IMR-90 (cell line): ENCODE measurements at regions not wholly inside any gene's neighbourhood (a gene's known extent, or its start where the extent isn't known, plus 50 kb on each side); places are given as distances from the start of the nearest gene placed in this dataset.

Source experiments
- ATAC-seq: fragments of 200-7000 bp; cut with Tn5 transposase; 2 replicates; pipeline ENCODE4 v1.9.1; 2020; ENCODE audit warnings: low read depth, mild to moderate bottlenecking, moderate library complexity
- BruUV-seq: library from RNA; stranded (reverse); fragments of 400-500 nt; replicated peaks from 2 replicates; lab custom pipeline; 2021; lab: Mats Ljungman, UMichigan
- CTCF ChIA-PET: fragments of 300-600 bp; formaldehyde crosslinking; extraction: SDS; loops from one replicate; lab custom pipeline; 2021; ENCODE audit warnings: antibody characterized with exemption; lab: Yijun Ruan, JAX
- POLR2A ChIA-PET: fragments of 300-600 bp; sonication (Branson Sonifier 250); formaldehyde crosslinking; loops from one replicate; lab custom pipeline; 2022; ENCODE audit warnings: antibody characterized with exemption; ENCODE audit not compliant: unreplicated experiment; lab: Charles Lee
- DNase-seq: peaks from one replicate; pipeline ENCODE4 v3.0.0; 2013
- H2AFZ ChIP-seq: replicated peaks from 2 replicates; pipeline ENCODE3; 2013; ENCODE audit warnings: low read length, mild to moderate bottlenecking; ENCODE audit not compliant: poor library complexity
- H2AK5ac ChIP-seq: 2 replicates; pipeline ENCODE4 v1.6.1; 2013; ENCODE audit warnings: low read depth, low read length, inconsistent platforms
- H2AK9ac ChIP-seq: replicated peaks from 2 replicates; pipeline ENCODE3; 2013; ENCODE audit warnings: mild to moderate bottlenecking, low read depth, low read length, moderate library complexity; ENCODE audit not compliant: poor library complexity
- H2BK120ac ChIP-seq: 2 replicates; pipeline ENCODE4 v1.6.1; 2013; ENCODE audit warnings: low read depth, low read length, inconsistent platforms
- H2BK15ac ChIP-seq: 3 replicates; pipeline ENCODE4 v1.6.1; 2013; ENCODE audit warnings: low read depth, low read length, inconsistent platforms
- H2BK20ac ChIP-seq: 2 replicates; pipeline ENCODE4 v1.6.1; 2013; ENCODE audit warnings: low read depth, mild to moderate bottlenecking, inconsistent platforms, low read length, moderate library complexity
- H2BK5ac ChIP-seq: 2 replicates; pipeline ENCODE4 v1.6.1; 2013; ENCODE audit warnings: mild to moderate bottlenecking, low read depth, low read length, inconsistent platforms; ENCODE audit not compliant: poor library complexity, severe bottlenecking
- H3K14ac ChIP-seq: replicated peaks from 2 replicates; pipeline ENCODE4 v1.6.1; 2013; ENCODE audit warnings: low read depth, low read length, inconsistent platforms
- H3K18ac ChIP-seq: 2 replicates; pipeline ENCODE4 v1.6.1; 2013; ENCODE audit warnings: low read depth, low read length, control low read depth
- H3K23ac ChIP-seq: 2 replicates; pipeline ENCODE4 v1.6.1; 2013; ENCODE audit warnings: low read depth, low read length, inconsistent platforms
- H3K27ac ChIP-seq: 2 replicates; pipeline ENCODE4 v1.5.1; 2013; ENCODE audit warnings: mild to moderate bottlenecking, control low read depth, low read length; ENCODE audit not compliant: insufficient read depth
- H3K27me3 ChIP-seq: 2 replicates; pipeline ENCODE4 v1.6.1; 2013; ENCODE audit warnings: low read length; ENCODE audit not compliant: control insufficient read depth, insufficient read depth
- H3K36me3 ChIP-seq: 2 replicates; pipeline ENCODE4 v1.6.1; 2013; ENCODE audit warnings: low read length, mixed read lengths; ENCODE audit not compliant: control insufficient read depth, insufficient read depth
- H3K4ac ChIP-seq: 2 replicates; pipeline ENCODE4 v1.6.1; 2013; ENCODE audit warnings: low read depth, low read length, inconsistent platforms
- H3K4me1 ChIP-seq: 2 replicates; pipeline ENCODE4 v1.6.1; 2013; ENCODE audit warnings: low read length, mixed read lengths; ENCODE audit not compliant: control insufficient read depth, insufficient read depth
- H3K4me2 ChIP-seq: 2 replicates; pipeline ENCODE4 v1.6.1; 2013; ENCODE audit warnings: low read depth, mild to moderate bottlenecking, control low read depth, low read length, moderate library complexity
- H3K4me3 ChIP-seq: 2 replicates; pipeline ENCODE4 v1.5.1; 2013; ENCODE audit warnings: low read depth, mild to moderate bottlenecking, control low read depth, low read length, moderate library complexity; ENCODE audit not compliant: insufficient read depth
- H3K56ac ChIP-seq: 2 replicates; pipeline ENCODE4 v1.6.1; 2013; ENCODE audit warnings: low read length, inconsistent platforms; ENCODE audit not compliant: insufficient read depth; ENCODE audit errors: extremely low read depth
- H3K79me1 ChIP-seq, 2 experiments: 2 replicates each; pipeline ENCODE4 v1.6.1; 2013; ENCODE audit warnings: low read length in 2 of 2, inconsistent platforms in 1 of 2, low read depth in 1 of 2
- H3K9ac ChIP-seq: 2 replicates; pipeline ENCODE4 v1.6.1; 2013; ENCODE audit warnings: low read depth, low read length, control low read depth
- H3K9me1 ChIP-seq: 2 replicates; pipeline ENCODE4 v1.6.1; 2013; ENCODE audit warnings: low read length, inconsistent platforms; ENCODE audit not compliant: insufficient read depth
- H3K9me3 ChIP-seq: 2 replicates; pipeline ENCODE4 v1.6.1; 2013; ENCODE audit warnings: low read length; ENCODE audit not compliant: control insufficient read depth, insufficient read depth
- H4K20me1 ChIP-seq: 2 replicates; pipeline ENCODE4 v1.6.1; 2013; ENCODE audit warnings: low read length, inconsistent platforms; ENCODE audit not compliant: insufficient read depth
- H4K5ac ChIP-seq: 2 replicates; pipeline ENCODE4 v1.6.1; 2013; ENCODE audit warnings: mild to moderate bottlenecking, low read depth, low read length, control low read depth
- H4K8ac ChIP-seq, 2 experiments: 2 replicates each; pipeline ENCODE4 v1.6.1; 2013; ENCODE audit warnings: low read depth in 2 of 2, low read length in 2 of 2, control low read depth in 1 of 2, inconsistent platforms in 1 of 2
- H4K91ac ChIP-seq: 2 replicates; pipeline ENCODE4 v1.6.1; 2013; ENCODE audit warnings: low read depth, low read length, inconsistent platforms; ENCODE audit not compliant: insufficient read depth
- BHLHE40 ChIP-seq: fragments of 150-350 bp; IDR thresholded peaks from 2 replicates; pipeline ENCODE4 v1.6.1; 2016; ENCODE audit warnings: mild to moderate bottlenecking, low read depth, low read length
- CEBPB ChIP-seq: IDR thresholded peaks from 2 replicates; pipeline ENCODE4 v1.6.1; 2012; ENCODE audit warnings: low read depth, low read length, improper control_type of control experiment
- CHD1 ChIP-seq: IDR thresholded peaks from 2 replicates; pipeline ENCODE4 v1.6.1; 2012; ENCODE audit warnings: low read depth, low read length, improper control_type of control experiment
- CTCF ChIP-seq: conservative IDR thresholded peaks from 2 replicates; pipeline ENCODE4 v1.5.1; 2012; ENCODE audit warnings: mild to moderate bottlenecking, low read depth, low read length, improper control_type of control experiment
- ELK1 ChIP-seq: fragments of 150-350 bp; IDR thresholded peaks from 2 replicates; pipeline ENCODE4 v1.6.1; 2016; ENCODE audit warnings: low read depth, mild to moderate bottlenecking, low read length, moderate library complexity, borderline replicate concordance
- FOS ChIP-seq: fragments of 150-350 bp; IDR thresholded peaks from 2 replicates; pipeline ENCODE4 v1.6.1; 2016; ENCODE audit warnings: low read depth, low read length
- MAFK ChIP-seq: IDR thresholded peaks from 2 replicates; pipeline ENCODE4 v1.6.1; 2012; ENCODE audit warnings: low read depth, low read length, improper control_type of control experiment
- MAZ ChIP-seq: IDR thresholded peaks from 2 replicates; pipeline ENCODE4 v1.6.1; 2012; ENCODE audit warnings: low read depth, mild to moderate bottlenecking, low read length, improper control_type of control experiment, moderate library complexity, borderline replicate concordance
- MXI1 ChIP-seq: IDR thresholded peaks from 2 replicates; pipeline ENCODE4 v1.6.1; 2012; ENCODE audit warnings: low read depth, mild to moderate bottlenecking, low read length, moderate library complexity, borderline replicate concordance
- NFE2L2 ChIP-seq: fragments of 150-350 bp; IDR thresholded peaks from 2 replicates; pipeline ENCODE4 v1.6.1; 2016; ENCODE audit warnings: low read depth, mild to moderate bottlenecking, low read length
- POLR2A ChIP-seq: IDR thresholded peaks from 2 replicates; pipeline ENCODE4 v1.6.1; 2012; ENCODE audit warnings: mild to moderate bottlenecking, low read depth, low read length
- RAD21 ChIP-seq: IDR thresholded peaks from 2 replicates; pipeline ENCODE4 v1.6.1; 2012; ENCODE audit warnings: low read length, improper control_type of control experiment
- RCOR1 ChIP-seq: IDR thresholded peaks from 2 replicates; pipeline ENCODE4 v1.6.1; 2012; ENCODE audit warnings: mild to moderate bottlenecking, low read length, improper control_type of control experiment; ENCODE audit not compliant: insufficient replicate concordance
- RFX5 ChIP-seq: IDR thresholded peaks from 2 replicates; pipeline ENCODE4 v1.8.0; 2012; ENCODE audit warnings: low read depth, mild to moderate bottlenecking, low read length, moderate library complexity
- SMC3 ChIP-seq: fragments of 150-350 bp; IDR thresholded peaks from 2 replicates; pipeline ENCODE4 v1.6.1; 2016; ENCODE audit warnings: low read depth, mild to moderate bottlenecking, antibody characterized with exemption, low read length, moderate library complexity
- USF2 ChIP-seq: fragments of 150-350 bp; IDR thresholded peaks from 2 replicates; pipeline ENCODE4 v1.6.1; 2017; ENCODE audit warnings: mild to moderate bottlenecking, antibody characterized with exemption, low read length, low read depth
- WGBS, 2 experiments: methylation state at CpG; one replicate each; pipeline versions ENCODE4 v1.1.5 to v1.1.7; 2013; ENCODE audit warnings: missing lambda C conversion rate in 2 of 2; ENCODE audit not compliant: insufficient read length in 1 of 2; ENCODE audit errors: extremely low coverage in 2 of 2; 5-methylcytosine and 5-hydroxymethylcytosine counted together
- dilution Hi-C: fragments of 300-500 bp; cut with HindIII; formaldehyde crosslinking; loops from one replicate; pipeline ENCODE4 v1.14.3; 2018; ENCODE audit warnings: low sequenced_read_pairs; ENCODE audit not compliant: unreplicated experiment
- in situ Hi-C: fragments of 300-500 bp; cut with MboI; formaldehyde crosslinking; loops from 3 replicates; pipeline ENCODE4 v1.14.3; 2019; ENCODE audit warnings: low sequenced_read_pairs, inconsistent platforms, mixed read lengths
- intact Hi-C: fragments of 100-400 bp; cut with micrococcal nuclease; formaldehyde crosslinking; loops from 2 replicates; pipeline ENCODE4 v1.10.0; 2022

- BruUV-seq: no TSS peak
- in situ Hi-C loops: no loop called here
- no peak for ATAC-seq
Observed at GRCh38 chr3:154872074-154872473, 208.0 kb upstream of the MME start.

More at GRCh38 chr3:154872074-154872473, 208.0 kb upstream of the MME start:
- H4K5ac ChIP-seq: no peak overlapping the region; the same call in 1 of the 2 replicates
- H2AK5ac ChIP-seq: peak overlapping the region; percentile 80
- no peak overlapping the region for H3K4me2 ChIP-seq
- no peaks in the 10 kb centered on the region for H3K9me3 ChIP-seq
- WGBS, 2 experiments: no CpG with 5 or more reads among the region's 6 CpGs
- intact Hi-C loops: no loop called here
- H3K36me3 ChIP-seq: no peaks in the 10 kb centered on the region
- H3K27ac ChIP-seq: no peak overlapping the region
- H2BK20ac ChIP-seq: no peak overlapping the region
- H2AK9ac ChIP-seq: no peak overlapping the region
- H4K91ac ChIP-seq: no peak overlapping the region
- H3K56ac ChIP-seq: no peak overlapping the region
- DNase-seq: no peak
- peaks cover 2% of the 10 kb centered on the region; the same call in 1 of the 2 replicates for H3K4me1 ChIP-seq
- no peak overlapping the region for H3K14ac ChIP-seq
- no peak overlapping the region for H2BK120ac ChIP-seq
- H2AFZ ChIP-seq: peak overlapping the region; percentile 28
- ChIA-PET CTCF (interaction anchor here (1.3 kb wide), 1 partner anchor 231 kb away, joined by 4 read pairs; no protein-coding TSS in a partner anchor), POLR2A (no interaction called here)
- H3K27me3 ChIP-seq: no peaks in the 10 kb centered on the region
- H3K4me3 ChIP-seq: no peak overlapping the region
- H4K20me1 ChIP-seq: no peaks in the 10 kb centered on the region
- no peak overlapping the region for H3K18ac ChIP-seq
- dilution Hi-C loops: no loop called here
- H2BK5ac ChIP-seq: no peak overlapping the region
- no peaks in the 10 kb centered on the region for H3K9me1 ChIP-seq
- no peak overlapping the region for H2BK15ac ChIP-seq
- no peak overlapping the region for H3K23ac ChIP-seq
- no peak overlapping the region for H4K8ac ChIP-seq
- H3K79me1 ChIP-seq: no peaks in the 10 kb centered on the region
- TF ChIP-seq MAFK: no peak
- no peak for TF ChIP-seq BHLHE40
- no peak for TF ChIP-seq RAD21
- TF ChIP-seq MAZ: no peak
- no peak for TF ChIP-seq ELK1
- TF ChIP-seq USF2: no peak
- no peak for TF ChIP-seq FOS
- TF ChIP-seq RCOR1: no peak
- no peak for TF ChIP-seq CHD1
- no peak for TF ChIP-seq POLR2A
- no peak for TF ChIP-seq NFE2L2
- no peak for TF ChIP-seq RFX5
- TF ChIP-seq CEBPB: no peak
- no peak for TF ChIP-seq CTCF
- no peak for TF ChIP-seq SMC3
- TF ChIP-seq MXI1: no peak
- no peak overlapping the region for H3K9ac ChIP-seq
- no peak overlapping the region for H3K4ac ChIP-seq
